Ishikawa (cell line): ENCODE measurements at regions not wholly inside any gene's neighbourhood (a gene's known extent, or its start where the extent isn't known, plus 50 kb on each side); places are given as distances from the start of the nearest gene placed in this dataset.
A peak's percentile ranks its signal among the peaks of the same experiment; 100 is the strongest.

Source experiments
- CEBPB ChIP-seq: IDR thresholded peaks from 2 replicates; pipeline ENCODE4 v1.6.1; 2012
- CREB1 ChIP-seq: IDR thresholded peaks from 2 replicates; pipeline ENCODE4 v1.6.1; 2012; ENCODE audit warnings: low read depth
- EGR1 ChIP-seq: IDR thresholded peaks from 2 replicates; pipeline ENCODE4 v1.6.1; 2012
- FOXM1 ChIP-seq: IDR thresholded peaks from 2 replicates; pipeline ENCODE4 v1.6.1; 2012; ENCODE audit warnings: low read depth, borderline replicate concordance
- NFIC ChIP-seq: IDR thresholded peaks from 2 replicates; pipeline ENCODE4 v1.6.1; 2012
- RAD21 ChIP-seq: IDR thresholded peaks from 2 replicates; pipeline ENCODE4 v1.6.1; 2012; ENCODE audit warnings: low read depth
- TAF1 ChIP-seq: IDR thresholded peaks from 2 replicates; pipeline ENCODE4 v1.6.1; 2012; ENCODE audit warnings: low read depth, mild to moderate bottlenecking
- TCF12 ChIP-seq: IDR thresholded peaks from 2 replicates; pipeline ENCODE4 v1.6.1; 2012; ENCODE audit warnings: low read depth
- TEAD4 ChIP-seq: IDR thresholded peaks from 2 replicates; pipeline ENCODE4 v1.6.1; 2012
- YY1 ChIP-seq: IDR thresholded peaks from 2 replicates; pipeline ENCODE4 v1.6.1; 2012; ENCODE audit warnings: low read depth
- ZBTB7A ChIP-seq: IDR thresholded peaks from 2 replicates; pipeline ENCODE4 v1.6.1; 2012; ENCODE audit warnings: low read depth
- TF ChIP-seq, protein P1 (sequence below): IDR thresholded peaks from 2 replicates; pipeline ENCODE4 v1.6.1; 2012
- TF ChIP-seq, protein P2 (sequence below): IDR thresholded peaks from 2 replicates; pipeline ENCODE4 v1.6.1; 2012; ENCODE audit warnings: low read depth, mild to moderate bottlenecking
- TF ChIP-seq, protein P3 (sequence below): IDR thresholded peaks from 2 replicates; pipeline ENCODE4 v1.6.1; 2012

DNA sequence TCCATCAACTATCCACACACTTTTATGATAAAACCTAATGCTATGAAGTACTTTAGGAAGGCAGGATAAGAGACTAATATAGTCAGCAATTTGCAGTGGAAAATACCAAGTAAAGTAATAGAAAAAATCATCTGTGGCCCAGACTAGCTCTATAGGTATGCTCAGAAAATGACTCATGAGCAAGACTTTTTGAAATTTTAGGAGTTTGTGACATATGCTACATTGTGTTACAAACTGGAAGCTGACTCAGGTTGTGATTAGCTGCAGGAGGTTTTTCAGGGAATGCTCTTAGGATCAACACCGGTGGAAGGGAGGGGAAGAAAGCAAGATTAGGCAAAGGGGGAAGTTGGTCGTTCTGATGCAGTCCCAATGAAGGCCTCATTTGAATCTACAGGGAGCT is 56.1 kb downstream of the FEZF1 start:
- TF ChIP-seq, protein P1, sequence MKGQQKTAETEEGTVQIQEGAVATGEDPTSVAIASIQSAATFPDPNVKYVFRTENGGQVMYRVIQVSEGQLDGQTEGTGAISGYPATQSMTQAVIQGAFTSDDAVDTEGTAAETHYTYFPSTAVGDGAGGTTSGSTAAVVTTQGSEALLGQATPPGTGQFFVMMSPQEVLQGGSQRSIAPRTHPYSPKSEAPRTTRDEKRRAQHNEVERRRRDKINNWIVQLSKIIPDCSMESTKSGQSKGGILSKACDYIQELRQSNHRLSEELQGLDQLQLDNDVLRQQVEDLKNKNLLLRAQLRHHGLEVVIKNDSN: no peak
- TF ChIP-seq ZBTB7A: no peak
- TF ChIP-seq, protein P2, sequence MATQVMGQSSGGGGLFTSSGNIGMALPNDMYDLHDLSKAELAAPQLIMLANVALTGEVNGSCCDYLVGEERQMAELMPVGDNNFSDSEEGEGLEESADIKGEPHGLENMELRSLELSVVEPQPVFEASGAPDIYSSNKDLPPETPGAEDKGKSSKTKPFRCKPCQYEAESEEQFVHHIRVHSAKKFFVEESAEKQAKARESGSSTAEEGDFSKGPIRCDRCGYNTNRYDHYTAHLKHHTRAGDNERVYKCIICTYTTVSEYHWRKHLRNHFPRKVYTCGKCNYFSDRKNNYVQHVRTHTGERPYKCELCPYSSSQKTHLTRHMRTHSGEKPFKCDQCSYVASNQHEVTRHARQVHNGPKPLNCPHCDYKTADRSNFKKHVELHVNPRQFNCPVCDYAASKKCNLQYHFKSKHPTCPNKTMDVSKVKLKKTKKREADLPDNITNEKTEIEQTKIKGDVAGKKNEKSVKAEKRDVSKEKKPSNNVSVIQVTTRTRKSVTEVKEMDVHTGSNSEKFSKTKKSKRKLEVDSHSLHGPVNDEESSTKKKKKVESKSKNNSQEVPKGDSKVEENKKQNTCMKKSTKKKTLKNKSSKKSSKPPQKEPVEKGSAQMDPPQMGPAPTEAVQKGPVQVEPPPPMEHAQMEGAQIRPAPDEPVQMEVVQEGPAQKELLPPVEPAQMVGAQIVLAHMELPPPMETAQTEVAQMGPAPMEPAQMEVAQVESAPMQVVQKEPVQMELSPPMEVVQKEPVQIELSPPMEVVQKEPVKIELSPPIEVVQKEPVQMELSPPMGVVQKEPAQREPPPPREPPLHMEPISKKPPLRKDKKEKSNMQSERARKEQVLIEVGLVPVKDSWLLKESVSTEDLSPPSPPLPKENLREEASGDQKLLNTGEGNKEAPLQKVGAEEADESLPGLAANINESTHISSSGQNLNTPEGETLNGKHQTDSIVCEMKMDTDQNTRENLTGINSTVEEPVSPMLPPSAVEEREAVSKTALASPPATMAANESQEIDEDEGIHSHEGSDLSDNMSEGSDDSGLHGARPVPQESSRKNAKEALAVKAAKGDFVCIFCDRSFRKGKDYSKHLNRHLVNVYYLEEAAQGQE: no peak

DNA sequence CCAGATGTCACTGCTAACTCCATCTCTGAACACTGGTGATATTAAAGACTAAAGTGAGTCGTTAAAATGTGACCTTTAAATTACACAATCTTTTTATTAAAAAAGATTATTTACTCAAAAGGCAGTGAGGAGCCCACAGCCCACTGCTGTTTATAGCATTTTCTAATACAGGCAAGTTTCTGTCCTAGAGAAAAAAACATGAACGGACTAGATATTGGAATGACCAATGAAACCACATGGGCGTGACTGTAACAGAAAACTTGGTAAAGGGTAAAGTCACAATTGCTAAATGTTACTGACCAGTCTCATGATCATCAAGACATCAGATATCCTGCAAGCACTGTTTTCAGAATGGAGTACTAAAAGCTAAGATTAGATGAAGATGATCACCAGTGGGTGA is 78.7 kb downstream of the FEZF1 start:
- TF ChIP-seq ZBTB7A (no peak), TEAD4 (no peak)
- TF ChIP-seq, protein P3, sequence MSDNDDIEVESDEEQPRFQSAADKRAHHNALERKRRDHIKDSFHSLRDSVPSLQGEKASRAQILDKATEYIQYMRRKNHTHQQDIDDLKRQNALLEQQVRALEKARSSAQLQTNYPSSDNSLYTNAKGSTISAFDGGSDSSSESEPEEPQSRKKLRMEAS: no peak

DNA sequence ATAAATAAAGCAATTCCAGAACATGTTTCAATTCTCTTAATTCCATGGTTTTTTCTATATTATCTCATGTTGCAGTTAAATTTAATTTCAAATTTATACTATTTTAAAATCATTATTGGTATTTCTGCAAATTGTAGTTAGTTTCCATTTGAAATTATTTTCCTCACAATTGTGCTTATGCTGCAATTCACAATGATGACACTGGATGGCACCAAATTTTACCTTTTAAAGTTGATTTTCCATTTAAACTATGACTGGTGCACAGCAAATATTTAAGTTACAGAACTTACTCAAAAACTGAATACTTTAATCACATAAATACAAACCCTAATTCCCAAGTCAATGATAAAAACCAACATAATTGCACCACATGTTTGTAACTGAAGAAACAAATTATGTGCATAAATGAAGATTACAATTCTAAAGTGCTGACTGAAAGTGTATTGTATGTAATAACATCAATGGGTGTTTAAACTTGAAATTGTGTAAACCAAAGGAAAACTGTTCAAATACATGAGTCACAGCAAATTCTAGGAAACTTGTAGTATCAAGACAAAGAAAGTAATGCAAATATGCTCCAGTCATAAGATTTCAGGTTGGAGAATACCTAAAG is 75.3 kb upstream of the AASS start:
- TF ChIP-seq CEBPB (no peak), RAD21 (peak; percentile 73), NFIC (no peak), FOXM1 (no peak)

DNA sequence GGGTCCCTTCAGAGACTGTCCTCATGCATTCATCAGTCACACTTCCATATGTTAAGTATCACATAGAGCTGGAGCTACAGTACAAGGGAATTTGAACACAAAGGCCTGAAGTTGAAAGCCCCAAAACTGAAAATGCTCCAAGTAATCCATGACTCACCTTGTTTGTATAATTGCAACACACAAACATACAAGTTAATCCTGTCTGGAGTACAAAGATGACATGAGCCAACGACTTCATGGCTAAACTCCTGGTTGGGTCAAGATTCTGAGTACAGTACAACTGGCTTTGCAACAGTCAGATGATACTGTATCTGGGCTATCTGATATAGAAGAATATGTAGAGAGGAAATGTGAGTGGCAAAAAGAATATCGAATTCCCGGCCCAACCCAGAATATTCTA is 73.1 kb upstream of the AASS start:
- TF ChIP-seq TAF1: no peak
- TF ChIP-seq, protein P3: no peak
- no peak for TF ChIP-seq YY1
- no peak for TF ChIP-seq RAD21

DNA sequence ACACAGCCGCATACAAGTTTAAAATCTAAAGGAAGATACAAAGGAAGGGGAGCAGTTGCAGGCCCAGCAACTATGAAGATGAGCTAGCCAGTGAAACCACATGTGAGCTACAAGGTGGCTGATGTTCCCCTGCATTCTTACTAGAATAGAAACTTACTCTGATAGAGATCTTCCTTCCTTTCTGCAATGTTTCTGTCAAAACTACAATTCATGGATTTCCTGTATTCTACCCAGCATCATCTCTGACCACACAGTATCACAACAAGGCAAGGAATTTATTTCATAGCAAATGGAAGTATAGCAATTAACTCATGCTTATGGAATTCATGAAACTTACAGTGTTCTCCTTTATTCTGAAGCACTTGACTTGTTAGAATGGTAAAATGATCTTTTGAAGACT is 68.7 kb upstream of the AASS start:
- TF ChIP-seq, protein P2: no peak
- TF ChIP-seq NFIC (no peak), CEBPB (no peak), ZBTB7A (no peak), TEAD4 (no peak)

DNA sequence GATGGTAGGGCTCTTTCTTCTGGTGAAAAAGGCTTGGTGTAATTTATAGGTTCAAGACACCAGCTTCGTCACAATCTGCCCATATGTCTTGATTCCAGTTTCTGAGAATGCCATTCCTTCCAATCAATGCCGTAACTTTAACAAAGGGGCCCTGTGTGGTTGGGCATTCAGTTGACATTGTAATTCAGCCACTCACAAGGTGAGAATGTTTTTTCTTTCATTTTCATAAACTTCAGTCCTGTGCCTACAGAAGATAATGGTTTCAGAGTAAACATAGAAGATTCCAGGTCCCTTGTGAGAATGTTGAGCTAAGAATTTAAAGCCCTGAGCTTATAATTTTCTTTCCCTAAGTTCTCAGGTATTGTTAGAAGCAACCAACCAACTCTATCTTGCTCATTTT is 67.3 kb upstream of the AASS start:
- TF ChIP-seq, protein P3: no peak

DNA sequence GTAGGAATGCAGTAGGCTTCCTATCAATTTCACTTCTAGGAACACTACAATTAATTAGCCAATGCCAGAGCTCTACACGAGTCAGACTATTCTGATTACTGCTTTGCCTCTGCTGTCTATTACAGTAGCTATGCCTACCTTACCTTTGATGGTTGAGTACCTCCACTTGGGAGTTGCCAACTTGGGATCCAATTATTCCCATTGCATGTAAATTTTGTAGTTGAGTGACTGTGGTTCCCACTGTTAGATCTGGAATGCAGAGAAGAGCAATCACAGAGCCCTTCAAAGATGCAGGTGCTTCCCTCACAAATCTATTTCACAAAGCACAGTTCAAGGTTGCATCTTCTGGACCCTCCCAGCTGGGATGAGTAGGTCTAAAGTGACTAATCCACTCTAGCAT is 62.9 kb upstream of the AASS start:
- TF ChIP-seq TEAD4 (no peak), EGR1 (no peak), CEBPB (no peak), TAF1 (no peak), TCF12 (no peak), RAD21 (no peak), CREB1 (no peak), NFIC (no peak), FOXM1 (no peak), YY1 (no peak)
- TF ChIP-seq, protein P2: no peak
- TF ChIP-seq, protein P3: no peak
